ENCODE measurements at regions not wholly inside any gene's neighbourhood (a gene's known extent, or its start where the extent isn't known, plus 50 kb on each side); places are given as distances from the start of the nearest gene placed in this dataset.

DNA sequence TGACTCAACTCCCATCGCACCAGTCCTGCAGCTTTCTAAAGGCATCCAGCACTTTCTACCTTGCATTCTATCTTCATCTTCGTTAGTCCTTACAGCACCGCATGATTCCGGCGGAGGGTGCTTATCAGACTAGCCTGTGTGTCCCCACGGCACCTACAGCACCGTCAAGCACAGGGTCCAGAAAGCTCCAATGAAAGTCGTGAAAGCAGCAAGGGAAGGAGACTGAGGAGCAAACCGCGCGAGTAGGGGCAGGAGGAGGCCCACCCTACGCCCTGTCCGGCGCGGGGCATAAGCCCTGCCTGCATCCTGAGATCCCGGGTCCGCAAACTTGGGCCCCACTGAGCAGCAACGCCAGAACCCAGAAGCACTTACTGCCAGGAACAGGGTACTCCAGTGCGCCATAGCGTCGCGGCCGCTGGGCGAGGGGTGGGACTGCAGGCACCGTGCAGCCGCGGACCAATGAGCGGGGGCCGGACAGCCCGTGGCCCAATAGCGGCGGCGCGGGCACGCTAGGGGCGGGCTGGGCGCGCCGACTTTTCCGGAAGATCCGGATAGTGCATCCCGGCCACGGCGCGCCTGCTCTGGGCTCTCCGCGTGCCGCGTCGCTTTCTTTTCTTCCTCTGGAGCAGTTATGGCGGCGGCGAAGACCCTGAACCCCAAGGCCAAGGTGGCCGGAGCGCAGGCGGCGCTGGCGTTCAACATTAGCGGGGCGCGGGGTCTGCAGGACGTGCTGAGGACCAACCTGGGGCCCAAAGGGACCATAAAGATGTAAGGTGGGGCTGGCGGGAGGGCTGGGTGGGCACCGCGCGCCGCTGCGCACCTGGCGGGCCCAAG, 122.1 kb upstream of the VKORC1L1 start (continued):
- TF ChIP-seq, protein P1, sequence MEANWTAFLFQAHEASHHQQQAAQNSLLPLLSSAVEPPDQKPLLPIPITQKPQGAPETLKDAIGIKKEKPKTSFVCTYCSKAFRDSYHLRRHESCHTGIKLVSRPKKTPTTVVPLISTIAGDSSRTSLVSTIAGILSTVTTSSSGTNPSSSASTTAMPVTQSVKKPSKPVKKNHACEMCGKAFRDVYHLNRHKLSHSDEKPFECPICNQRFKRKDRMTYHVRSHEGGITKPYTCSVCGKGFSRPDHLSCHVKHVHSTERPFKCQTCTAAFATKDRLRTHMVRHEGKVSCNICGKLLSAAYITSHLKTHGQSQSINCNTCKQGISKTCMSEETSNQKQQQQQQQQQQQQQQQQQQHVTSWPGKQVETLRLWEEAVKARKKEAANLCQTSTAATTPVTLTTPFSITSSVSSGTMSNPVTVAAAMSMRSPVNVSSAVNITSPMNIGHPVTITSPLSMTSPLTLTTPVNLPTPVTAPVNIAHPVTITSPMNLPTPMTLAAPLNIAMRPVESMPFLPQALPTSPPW (CRISPR knock-in tag; IDR thresholded peaks at IDR 0.05), result peak; percentile 67
- TF ChIP-seq ZKSCAN1 (IDR thresholded peaks at IDR 0.05; ENCODE audit: low read depth, low read length) (0 out of 2 replicates have a peak, but pooled peaks have one; percentile 26), MTA1 (IDR thresholded peaks at IDR 0.05; ENCODE audit: borderline replicate concordance) (0 out of 2 replicates have a peak, but pooled peaks have one; percentile 41), TBP (optimal IDR thresholded peaks at IDR 0.05; ENCODE audit: low read depth, low read length) (peak; percentile 78), FOSL1 (tag; conservative IDR thresholded peaks at IDR 0.05) (peak; percentile 6), CBFB (CRISPR knock-in tag; IDR thresholded peaks at IDR 0.05) (peak; percentile 82), NR1H2 (CRISPR knock-in tag; IDR thresholded peaks at IDR 0.05) (peak; percentile 74; the same call in 1 of the 2 replicates), SAFB2 (IDR thresholded peaks at IDR 0.05; ENCODE audit: borderline replicate concordance, low read depth, low read length, severe bottlenecking) (no peak), ZNF707 (CRISPR knock-in tag; conservative IDR thresholded peaks at IDR 0.05) (peak; percentile 68; the same call in 1 of the 2 replicates), ZNF282 (CRISPR knock-in tag; IDR thresholded peaks at IDR 0.05) (no peak), C11orf30 (IDR thresholded peaks at IDR 0.05; ENCODE audit: low read depth) (peak; percentile 69), CCNT2 (IDR thresholded peaks at IDR 0.05; ENCODE audit: borderline replicate concordance, extremely low read depth, insufficient read length, low read depth, low read length) (peak; percentile 81), NFRKB (IDR thresholded peaks at IDR 0.05; ENCODE audit: low read depth) (peak; percentile 53; the same call in 1 of the 2 replicates), PHF21A (IDR thresholded peaks at IDR 0.05; ENCODE audit: borderline replicate concordance, low read depth) (peak; percentile 47; the same call in 1 of the 2 replicates), ZNF143 (CRISPR knock-in tag; IDR thresholded peaks at IDR 0.05) (0 out of 2 replicates have a peak, but pooled peaks have one; percentile 28), XRCC5 (IDR thresholded peaks at IDR 0.05; ENCODE audit: low read depth, low read length) (peak; percentile 39; the same call in 1 of the 2 replicates), NFIC (IDR thresholded peaks at IDR 0.05) (peak; percentile 47)
- TF ChIP-seq, protein P2, sequence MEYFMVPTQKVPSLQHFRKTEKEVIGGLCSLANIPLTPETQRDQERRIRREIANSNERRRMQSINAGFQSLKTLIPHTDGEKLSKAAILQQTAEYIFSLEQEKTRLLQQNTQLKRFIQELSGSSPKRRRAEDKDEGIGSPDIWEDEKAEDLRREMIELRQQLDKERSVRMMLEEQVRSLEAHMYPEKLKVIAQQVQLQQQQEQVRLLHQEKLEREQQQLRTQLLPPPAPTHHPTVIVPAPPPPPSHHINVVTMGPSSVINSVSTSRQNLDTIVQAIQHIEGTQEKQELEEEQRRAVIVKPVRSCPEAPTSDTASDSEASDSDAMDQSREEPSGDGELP (CRISPR knock-in tag; IDR thresholded peaks at IDR 0.05; ENCODE audit: borderline replicate concordance), result peak; percentile 47; the same call in 1 of the 2 replicates
- TF ChIP-seq, protein P3, sequence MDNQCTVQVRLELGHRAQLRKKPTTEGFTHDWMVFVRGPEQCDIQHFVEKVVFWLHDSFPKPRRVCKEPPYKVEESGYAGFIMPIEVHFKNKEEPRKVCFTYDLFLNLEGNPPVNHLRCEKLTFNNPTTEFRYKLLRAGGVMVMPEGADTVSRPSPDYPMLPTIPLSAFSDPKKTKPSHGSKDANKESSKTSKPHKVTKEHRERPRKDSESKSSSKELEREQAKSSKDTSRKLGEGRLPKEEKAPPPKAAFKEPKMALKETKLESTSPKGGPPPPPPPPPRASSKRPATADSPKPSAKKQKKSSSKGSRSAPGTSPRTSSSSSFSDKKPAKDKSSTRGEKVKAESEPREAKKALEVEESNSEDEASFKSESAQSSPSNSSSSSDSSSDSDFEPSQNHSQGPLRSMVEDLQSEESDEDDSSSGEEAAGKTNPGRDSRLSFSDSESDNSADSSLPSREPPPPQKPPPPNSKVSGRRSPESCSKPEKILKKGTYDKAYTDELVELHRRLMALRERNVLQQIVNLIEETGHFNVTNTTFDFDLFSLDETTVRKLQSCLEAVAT (IDR thresholded peaks at IDR 0.05), result no peak
- TF ChIP-seq, protein P4, sequence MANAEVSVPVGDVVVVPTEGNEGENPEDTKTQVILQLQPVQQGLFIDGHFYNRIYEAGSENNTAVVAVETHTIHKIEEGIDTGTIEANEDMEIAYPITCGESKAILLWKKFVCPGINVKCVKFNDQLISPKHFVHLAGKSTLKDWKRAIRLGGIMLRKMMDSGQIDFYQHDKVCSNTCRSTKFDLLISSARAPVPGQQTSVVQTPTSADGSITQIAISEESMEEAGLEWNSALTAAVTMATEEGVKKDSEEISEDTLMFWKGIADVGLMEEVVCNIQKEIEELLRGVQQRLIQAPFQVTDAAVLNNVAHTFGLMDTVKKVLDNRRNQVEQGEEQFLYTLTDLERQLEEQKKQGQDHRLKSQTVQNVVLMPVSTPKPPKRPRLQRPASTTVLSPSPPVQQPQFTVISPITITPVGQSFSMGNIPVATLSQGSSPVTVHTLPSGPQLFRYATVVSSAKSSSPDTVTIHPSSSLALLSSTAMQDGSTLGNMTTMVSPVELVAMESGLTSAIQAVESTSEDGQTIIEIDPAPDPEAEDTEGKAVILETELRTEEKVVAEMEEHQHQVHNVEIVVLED (CRISPR knock-in tag; IDR thresholded peaks at IDR 0.05), result peak; percentile 90

All from K562 (cell line).